ENCODE measurements at regions not wholly inside any gene's neighbourhood (a gene's known extent, or its start where the extent isn't known, plus 50 kb on each side); places are given as distances from the start of the nearest gene placed in this dataset.

GRCh38 chr3:182704926-182705325, 88.4 kb upstream of the ATP11B start:
- Histone ChIP-seq H3K4me3 (ENCODE audit: low read depth in 1 of 3, low read length in 3 of 3) (no peak overlapping the region), H3K27ac (ENCODE audit: low read depth in 1 of 2, low read length in 2 of 2) (no peak overlapping the region), H3K4me1 (ENCODE audit: control insufficient read depth in 4 of 4, insufficient read depth in 4 of 4, low read length in 3 of 4) (peaks cover 0 to 4% (median 3%) of the 10 kb centered on the region in 4 donors), H3K27me3 (ENCODE audit: control insufficient read depth in 4 of 4, insufficient read depth in 4 of 4, low read length in 3 of 4) (no peaks in the 10 kb centered on the region), H3K9me3 (ENCODE audit: control insufficient read depth in 4 of 4, low read length in 3 of 4) (no peaks in the 10 kb centered on the region), H3K9ac (ENCODE audit: low read depth in 1 of 2, low read length in 2 of 2) (no peak overlapping the region), H3K36me3 (ENCODE audit: control insufficient read depth in 4 of 4, insufficient read depth in 3 of 4, low read depth in 1 of 4, low read length in 3 of 4) (no peaks in the 10 kb centered on the region)
- 90% methylated on average over 4 of the region's 4 CpGs for WGBS
- TF ChIP-seq SP1 (IDR thresholded peaks at IDR 0.05): no peak
- TF ChIP-seq MAX (IDR thresholded peaks at IDR 0.05): no peak
- TF ChIP-seq RXRA (IDR thresholded peaks at IDR 0.05): no peak
- TF ChIP-seq ZBTB33 (IDR thresholded peaks at IDR 0.05): no peak
- no peak for TF ChIP-seq FOXA2 (IDR thresholded peaks at IDR 0.05)
- TF ChIP-seq ATF3 (IDR thresholded peaks at IDR 0.05): no peak
- no peak for DNase-seq (ENCODE audit: low spot score)

- TF ChIP-seq SP1 (IDR thresholded peaks at IDR 0.05): no peak
- TF ChIP-seq HNF4A (conservative IDR thresholded peaks at IDR 0.05): no peak
- TF ChIP-seq YY1 (IDR thresholded peaks at IDR 0.05): no peak
- TF ChIP-seq FOXA2 (IDR thresholded peaks at IDR 0.05): no peak
- no peak for TF ChIP-seq EGR1 (IDR thresholded peaks at IDR 0.05; ENCODE audit: low read depth in 2 of 2)
- TF ChIP-seq CTCF (IDR thresholded peaks at IDR 0.05; ENCODE audit: low read depth, low read length, missing input control): no peak
- TF ChIP-seq JUND (IDR thresholded peaks at IDR 0.05): no peak
- TF ChIP-seq RXRA (IDR thresholded peaks at IDR 0.05): no peak
- DNase-seq (ENCODE audit: low spot score): no peak
- WGBS: 64% methylated on average over 1 of the region's 1 CpG
- H3K9ac ChIP-seq (ENCODE audit: low read depth in 1 of 2, low read length in 2 of 2): no peak overlapping the region
- no peaks in the 10 kb centered on the region for H3K36me3 ChIP-seq (ENCODE audit: control insufficient read depth in 4 of 4, insufficient read depth in 3 of 4, low read depth in 1 of 4, low read length in 3 of 4)
- no peak overlapping the region for H3K27ac ChIP-seq (ENCODE audit: low read depth in 1 of 2, low read length in 2 of 2)
- H3K4me1 ChIP-seq (ENCODE audit: control insufficient read depth in 4 of 4, insufficient read depth in 4 of 4, low read length in 3 of 4): peaks cover 2 to 13% (median 11%) of the 10 kb centered on the region in 4 donors
- no peaks in the 10 kb centered on the region for H3K27me3 ChIP-seq (ENCODE audit: control insufficient read depth in 4 of 4, insufficient read depth in 4 of 4, low read length in 3 of 4)
- no peak overlapping the region for H3K4me3 ChIP-seq (ENCODE audit: low read depth in 1 of 3, low read length in 3 of 3)
- no peaks in the 10 kb centered on the region for H3K9me3 ChIP-seq (ENCODE audit: control insufficient read depth in 4 of 4, low read length in 3 of 4)
Observed at GRCh38 chr3:182708810-182709209, 84.5 kb upstream of the ATP11B start.

- 90% methylated on average over 6 of the region's 6 CpGs for WGBS
Observed at GRCh38 chr3:182709306-182709705, 84.0 kb upstream of the ATP11B start.

More at GRCh38 chr3:182709306-182709705, 84.0 kb upstream of the ATP11B start:
- Histone ChIP-seq H3K27ac (ENCODE audit: low read depth in 1 of 2, low read length in 2 of 2) (no peak overlapping the region), H3K36me3 (ENCODE audit: control insufficient read depth in 4 of 4, insufficient read depth in 3 of 4, low read depth in 1 of 4, low read length in 3 of 4) (no peaks in the 10 kb centered on the region), H3K9ac (ENCODE audit: low read depth in 1 of 2, low read length in 2 of 2) (no peak overlapping the region), H3K4me1 (ENCODE audit: control insufficient read depth in 4 of 4, insufficient read depth in 4 of 4, low read length in 3 of 4) (peaks cover 2 to 16% (median 13%) of the 10 kb centered on the region in 4 donors), H3K27me3 (ENCODE audit: control insufficient read depth in 4 of 4, insufficient read depth in 4 of 4, low read length in 3 of 4) (no peaks in the 10 kb centered on the region), H3K9me3 (ENCODE audit: control insufficient read depth in 4 of 4, low read length in 3 of 4) (no peaks in the 10 kb centered on the region), H3K4me3 (ENCODE audit: low read depth in 1 of 3, low read length in 3 of 3) (no peak overlapping the region)
- TF ChIP-seq FOXA1 (IDR thresholded peaks at IDR 0.05): no peak
- no peak for TF ChIP-seq GABPA (IDR thresholded peaks at IDR 0.05 in 1 of 2, conservative IDR thresholded peaks at IDR 0.05 in 1 of 2)
- TF ChIP-seq SP1 (IDR thresholded peaks at IDR 0.05): no peak
- no peak for TF ChIP-seq ATF3 (IDR thresholded peaks at IDR 0.05)
- TF ChIP-seq FOXA2 (IDR thresholded peaks at IDR 0.05): no peak
- TF ChIP-seq ZBTB33 (IDR thresholded peaks at IDR 0.05): no peak
- no peak for TF ChIP-seq RXRA (IDR thresholded peaks at IDR 0.05)
- TF ChIP-seq NR2F2 (IDR thresholded peaks at IDR 0.05): no peak
- no peak for TF ChIP-seq YY1 (IDR thresholded peaks at IDR 0.05)
- no peak for DNase-seq (ENCODE audit: low spot score)
